ENCODE measurements at regions not wholly inside any gene's neighbourhood (a gene's known extent, or its start where the extent isn't known, plus 50 kb on each side); places are given as distances from the start of the nearest gene placed in this dataset.

GRCh38 chrX:46400530-46401443 lies 144.4 kb downstream of the ZNF674 start:
- ATAC-seq (no peak), DNase-seq (no peak)
- Histone ChIP-seq H3K27me3 (no peaks in the 10 kb centered on the region), H3K4me3 (no peak overlapping the region), H3K27ac (no peak overlapping the region), H3K4me1 (no peaks in the 10 kb centered on the region), H3K36me3 (no peaks in the 10 kb centered on the region), H3K9me3 (no peaks in the 10 kb centered on the region)
- intact Hi-C loops (cut with DNase I) = no loop called here
- TF ChIP-seq CTCF (IDR thresholded peaks at IDR 0.05) = no peak

- no peak overlapping the region for H3K27ac ChIP-seq
- H3K4me3 ChIP-seq = no peak overlapping the region
- H3K27me3 ChIP-seq = no peaks in the 10 kb centered on the region
- DNase-seq (no peak), ATAC-seq (no peak)
- no peaks in the 10 kb centered on the region for H3K9me3 ChIP-seq
- intact Hi-C loops (cut with DNase I) = no loop called here
- H3K4me1 ChIP-seq = no peaks in the 10 kb centered on the region
- no peaks in the 10 kb centered on the region for H3K36me3 ChIP-seq
- TF ChIP-seq CTCF (IDR thresholded peaks at IDR 0.05) = no peak
Observed at GRCh38 chrX:46398874-46399273, 146.3 kb downstream of the ZNF674 start.

- Histone ChIP-seq H3K9me3 (no peaks in the 10 kb centered on the region), H3K36me3 (no peaks in the 10 kb centered on the region), H3K27ac (no peak overlapping the region), H3K4me1 (no peaks in the 10 kb centered on the region), H3K27me3 (no peaks in the 10 kb centered on the region), H3K4me3 (no peak overlapping the region)
- intact Hi-C loops (cut with DNase I) = no loop called here
- ATAC-seq (no peak), DNase-seq (no peak)
- TF ChIP-seq CTCF (IDR thresholded peaks at IDR 0.05) = no peak
Observed at GRCh38 chrX:46398126-46398525, 147.1 kb downstream of the ZNF674 start.

GRCh38 chrX:46386511-46386910 lies 158.7 kb downstream of the ZNF674 start:
- Histone ChIP-seq H3K36me3 (no peaks in the 10 kb centered on the region), H3K9me3 (no peaks in the 10 kb centered on the region), H3K27ac (no peak overlapping the region), H3K27me3 (no peaks in the 10 kb centered on the region), H3K4me1 (no peaks in the 10 kb centered on the region), H3K4me3 (no peak overlapping the region)
- no peak for TF ChIP-seq CTCF (IDR thresholded peaks at IDR 0.05)
- no peak for ATAC-seq
- no peak for DNase-seq
- intact Hi-C loops (cut with DNase I) = no loop called here

GRCh38 chrX:46383006-46383405 lies 162.2 kb downstream of the ZNF674 start:
- Histone ChIP-seq H3K36me3 (no peaks in the 10 kb centered on the region), H3K9me3 (no peaks in the 10 kb centered on the region), H3K4me3 (no peak overlapping the region), H3K4me1 (no peaks in the 10 kb centered on the region), H3K27me3 (no peaks in the 10 kb centered on the region), H3K27ac (no peak overlapping the region)
- TF ChIP-seq CTCF (IDR thresholded peaks at IDR 0.05) = no peak
- intact Hi-C loops (cut with DNase I) = no loop called here
- ATAC-seq = no peak
- DNase-seq = no peak

Data from upper lobe of right lung (tissue), 1 donor.